ENCODE measurements at regions not wholly inside any gene's neighbourhood (a gene's known extent, or its start where the extent isn't known, plus 50 kb on each side); places are given as distances from the start of the nearest gene placed in this dataset.

DNA sequence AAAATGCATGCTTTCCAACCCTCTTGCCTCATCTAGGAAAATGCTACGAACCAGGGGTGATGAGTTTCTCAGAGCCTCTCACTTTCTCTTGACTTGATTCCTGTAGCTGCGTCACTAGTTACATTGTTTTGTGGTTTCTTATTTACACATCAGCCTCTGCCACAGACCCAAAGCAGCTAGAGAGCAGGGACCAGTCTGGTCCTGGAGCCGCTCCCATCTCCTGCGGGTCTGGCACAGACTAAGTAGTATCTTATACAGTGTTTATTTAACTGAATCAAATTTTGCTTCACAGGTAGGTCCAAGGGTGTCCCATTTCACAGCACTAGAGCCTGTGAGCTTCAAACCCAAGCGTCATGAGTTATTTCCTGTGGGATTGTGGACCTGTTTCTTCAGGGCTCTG is 310.5 kb downstream of the MYCN start:
- ATAC-seq = no peak
- TF ChIP-seq ZNF70 (CRISPR knock-in tag; IDR thresholded peaks at IDR 0.05) = no peak
- no peak for TF ChIP-seq ARNTL (CRISPR knock-in tag; IDR thresholded peaks at IDR 0.05; ENCODE audit: borderline replicate concordance, low read depth)
- TF ChIP-seq, protein P1, sequence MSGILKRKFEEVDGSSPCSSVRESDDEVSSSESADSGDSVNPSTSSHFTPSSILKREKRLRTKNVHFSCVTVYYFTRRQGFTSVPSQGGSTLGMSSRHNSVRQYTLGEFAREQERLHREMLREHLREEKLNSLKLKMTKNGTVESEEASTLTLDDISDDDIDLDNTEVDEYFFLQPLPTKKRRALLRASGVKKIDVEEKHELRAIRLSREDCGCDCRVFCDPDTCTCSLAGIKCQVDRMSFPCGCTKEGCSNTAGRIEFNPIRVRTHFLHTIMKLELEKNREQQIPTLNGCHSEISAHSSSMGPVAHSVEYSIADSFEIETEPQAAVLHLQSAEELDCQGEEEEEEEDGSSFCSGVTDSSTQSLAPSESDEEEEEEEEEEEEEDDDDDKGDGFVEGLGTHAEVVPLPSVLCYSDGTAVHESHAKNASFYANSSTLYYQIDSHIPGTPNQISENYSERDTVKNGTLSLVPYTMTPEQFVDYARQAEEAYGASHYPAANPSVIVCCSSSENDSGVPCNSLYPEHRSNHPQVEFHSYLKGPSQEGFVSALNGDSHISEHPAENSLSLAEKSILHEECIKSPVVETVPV (CRISPR knock-in tag; IDR thresholded peaks at IDR 0.05) = no peak

DNA sequence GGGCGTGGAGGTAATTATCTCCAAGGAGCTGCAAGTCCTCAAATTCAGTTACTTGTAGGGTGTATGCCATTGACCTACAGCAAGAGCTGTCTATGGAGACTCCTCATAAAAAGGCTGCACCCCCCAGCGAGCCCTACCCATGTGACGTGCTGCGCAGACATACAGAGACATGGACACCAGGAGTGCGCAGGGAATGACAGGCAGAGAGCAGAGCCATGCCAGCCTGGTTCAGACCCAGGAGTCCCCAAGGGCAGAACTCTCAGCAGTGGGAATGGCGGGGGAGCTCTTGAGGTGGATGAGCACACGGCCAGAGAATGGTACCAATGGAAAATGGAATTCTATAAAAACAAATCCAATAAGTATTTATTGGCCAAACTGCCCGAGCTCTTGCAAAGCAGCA is 310.1 kb downstream of the MYCN start:
- TF ChIP-seq, protein P2, sequence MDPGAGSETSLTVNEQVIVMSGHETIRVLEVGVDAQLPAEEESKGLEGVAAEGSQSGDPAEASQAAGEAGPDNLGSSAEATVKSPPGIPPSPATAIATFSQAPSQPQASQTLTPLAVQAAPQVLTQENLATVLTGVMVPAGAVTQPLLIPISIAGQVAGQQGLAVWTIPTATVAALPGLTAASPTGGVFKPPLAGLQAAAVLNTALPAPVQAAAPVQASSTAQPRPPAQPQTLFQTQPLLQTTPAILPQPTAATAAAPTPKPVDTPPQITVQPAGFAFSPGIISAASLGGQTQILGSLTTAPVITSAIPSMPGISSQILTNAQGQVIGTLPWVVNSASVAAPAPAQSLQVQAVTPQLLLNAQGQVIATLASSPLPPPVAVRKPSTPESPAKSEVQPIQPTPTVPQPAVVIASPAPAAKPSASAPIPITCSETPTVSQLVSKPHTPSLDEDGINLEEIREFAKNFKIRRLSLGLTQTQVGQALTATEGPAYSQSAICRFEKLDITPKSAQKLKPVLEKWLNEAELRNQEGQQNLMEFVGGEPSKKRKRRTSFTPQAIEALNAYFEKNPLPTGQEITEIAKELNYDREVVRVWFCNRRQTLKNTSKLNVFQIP (CRISPR knock-in tag; IDR thresholded peaks at IDR 0.05; ENCODE audit: borderline replicate concordance, low read depth) = no peak
- ATAC-seq = no peak

DNA sequence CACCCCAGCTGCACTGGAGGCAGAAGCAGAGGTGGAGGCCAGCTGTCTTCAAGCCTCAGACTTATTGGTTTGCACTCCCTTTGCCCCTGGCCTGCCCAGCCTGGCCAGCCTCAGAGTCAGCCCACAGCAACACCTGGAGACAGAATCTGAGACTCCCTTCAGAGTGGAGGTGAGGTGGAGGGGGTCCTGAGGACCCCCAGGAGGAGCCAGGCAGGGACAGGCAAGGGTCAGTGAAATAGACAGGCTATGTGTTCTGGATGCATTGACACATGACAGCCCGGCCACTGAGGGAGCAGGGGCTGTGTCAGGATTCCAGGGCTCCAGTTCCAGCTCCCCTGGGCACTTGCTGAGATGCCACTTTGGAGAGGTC is 309.7 kb downstream of the MYCN start:
- TF ChIP-seq ESRRG (CRISPR knock-in tag; IDR thresholded peaks at IDR 0.05) (no peak), ZFP3 (CRISPR knock-in tag; IDR thresholded peaks at IDR 0.05) (no peak), SNAI2 (CRISPR knock-in tag; IDR thresholded peaks at IDR 0.05) (no peak), ZFP30 (CRISPR knock-in tag; IDR thresholded peaks at IDR 0.05) (no peak), ARNTL (CRISPR knock-in tag; IDR thresholded peaks at IDR 0.05; ENCODE audit: borderline replicate concordance, low read depth) (no peak), GLIS3 (CRISPR knock-in tag; IDR thresholded peaks at IDR 0.05) (no peak), RARB (CRISPR knock-in tag; IDR thresholded peaks at IDR 0.05) (no peak), TOX (CRISPR knock-in tag; IDR thresholded peaks at IDR 0.05; ENCODE audit: borderline replicate concordance) (no peak), ZNF8 (CRISPR knock-in tag; IDR thresholded peaks at IDR 0.05) (no peak), ISL1 (CRISPR knock-in tag; IDR thresholded peaks at IDR 0.05) (no peak), ZNF565 (CRISPR knock-in tag; conservative IDR thresholded peaks at IDR 0.05; ENCODE audit: low read depth) (no peak), PPARA (CRISPR knock-in tag; IDR thresholded peaks at IDR 0.05; ENCODE audit: borderline replicate concordance) (no peak), CSDC2 (CRISPR knock-in tag; IDR thresholded peaks at IDR 0.05) (no peak)
- TF ChIP-seq, protein P3, sequence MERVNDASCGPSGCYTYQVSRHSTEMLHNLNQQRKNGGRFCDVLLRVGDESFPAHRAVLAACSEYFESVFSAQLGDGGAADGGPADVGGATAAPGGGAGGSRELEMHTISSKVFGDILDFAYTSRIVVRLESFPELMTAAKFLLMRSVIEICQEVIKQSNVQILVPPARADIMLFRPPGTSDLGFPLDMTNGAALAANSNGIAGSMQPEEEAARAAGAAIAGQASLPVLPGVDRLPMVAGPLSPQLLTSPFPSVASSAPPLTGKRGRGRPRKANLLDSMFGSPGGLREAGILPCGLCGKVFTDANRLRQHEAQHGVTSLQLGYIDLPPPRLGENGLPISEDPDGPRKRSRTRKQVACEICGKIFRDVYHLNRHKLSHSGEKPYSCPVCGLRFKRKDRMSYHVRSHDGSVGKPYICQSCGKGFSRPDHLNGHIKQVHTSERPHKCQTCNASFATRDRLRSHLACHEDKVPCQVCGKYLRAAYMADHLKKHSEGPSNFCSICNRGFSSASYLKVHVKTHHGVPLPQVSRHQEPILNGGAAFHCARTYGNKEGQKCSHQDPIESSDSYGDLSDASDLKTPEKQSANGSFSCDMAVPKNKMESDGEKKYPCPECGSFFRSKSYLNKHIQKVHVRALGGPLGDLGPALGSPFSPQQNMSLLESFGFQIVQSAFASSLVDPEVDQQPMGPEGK (CRISPR knock-in tag; IDR thresholded peaks at IDR 0.05; ENCODE audit: borderline replicate concordance) = no peak
- ATAC-seq = no peak

DNA sequence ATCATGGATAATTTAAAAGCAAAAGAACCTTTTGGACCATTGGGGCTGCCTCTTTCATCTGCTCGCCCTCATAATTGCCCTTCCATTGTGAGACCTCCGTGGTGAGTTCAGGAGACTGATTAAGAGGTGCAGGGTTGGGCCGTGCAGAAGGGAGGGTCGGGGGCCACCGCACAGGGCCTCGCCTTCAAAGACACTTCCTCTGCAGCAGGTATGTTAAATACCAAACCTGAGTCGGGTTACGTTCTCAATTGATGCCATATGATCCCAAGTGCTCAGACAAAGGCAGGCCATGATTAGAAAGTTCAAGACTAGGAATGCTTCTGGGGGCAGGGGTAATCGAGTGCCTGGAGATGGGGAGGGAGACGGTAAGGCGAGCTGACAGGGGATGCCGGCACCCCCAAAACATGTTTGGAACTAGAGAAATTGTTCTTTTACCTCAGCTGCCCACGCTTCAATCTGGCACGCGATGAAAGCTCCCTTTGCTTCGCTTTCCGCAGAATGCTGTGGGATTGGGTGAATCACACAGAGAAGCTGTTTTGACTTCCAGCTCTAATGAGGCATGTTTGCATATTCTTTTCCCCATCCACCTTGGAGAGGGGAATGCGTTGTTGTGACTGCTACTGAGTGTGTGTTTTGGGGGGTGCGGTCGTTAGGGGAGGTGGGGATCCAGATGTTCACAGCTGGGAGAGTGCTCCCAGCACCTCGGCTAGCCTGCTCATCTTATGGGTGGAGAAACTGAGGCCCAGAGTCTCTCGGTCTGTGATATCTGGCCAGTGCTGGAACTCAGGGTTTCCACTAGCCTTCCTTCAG is 309.1 kb downstream of the MYCN start:
- ATAC-seq = no peak
- TF ChIP-seq, protein P3 (CRISPR knock-in tag; IDR thresholded peaks at IDR 0.05; ENCODE audit: borderline replicate concordance) = no peak
- TF ChIP-seq GLIS3 (CRISPR knock-in tag; IDR thresholded peaks at IDR 0.05) (no peak), ZNF8 (CRISPR knock-in tag; IDR thresholded peaks at IDR 0.05) (no peak), BACH2 (CRISPR knock-in tag; IDR thresholded peaks at IDR 0.05; ENCODE audit: borderline replicate concordance) (no peak), ZC3H10 (CRISPR knock-in tag; IDR thresholded peaks at IDR 0.05) (no peak), RARB (CRISPR knock-in tag; IDR thresholded peaks at IDR 0.05) (no peak), ZNF565 (CRISPR knock-in tag; conservative IDR thresholded peaks at IDR 0.05; ENCODE audit: low read depth) (no peak), ARNTL (CRISPR knock-in tag; IDR thresholded peaks at IDR 0.05; ENCODE audit: borderline replicate concordance, low read depth) (no peak), ZFP30 (CRISPR knock-in tag; IDR thresholded peaks at IDR 0.05) (no peak), ZFP3 (CRISPR knock-in tag; IDR thresholded peaks at IDR 0.05) (no peak), TOX (CRISPR knock-in tag; IDR thresholded peaks at IDR 0.05; ENCODE audit: borderline replicate concordance) (no peak), SNAI2 (CRISPR knock-in tag; IDR thresholded peaks at IDR 0.05) (no peak), ISL1 (CRISPR knock-in tag; IDR thresholded peaks at IDR 0.05) (no peak), CSDC2 (CRISPR knock-in tag; IDR thresholded peaks at IDR 0.05) (no peak), TCF4 (CRISPR knock-in tag; IDR thresholded peaks at IDR 0.05; ENCODE audit: borderline replicate concordance) (no peak)
- TF ChIP-seq, protein P2 (CRISPR knock-in tag; IDR thresholded peaks at IDR 0.05; ENCODE audit: borderline replicate concordance, low read depth) = no peak
- TF ChIP-seq, protein P4, sequence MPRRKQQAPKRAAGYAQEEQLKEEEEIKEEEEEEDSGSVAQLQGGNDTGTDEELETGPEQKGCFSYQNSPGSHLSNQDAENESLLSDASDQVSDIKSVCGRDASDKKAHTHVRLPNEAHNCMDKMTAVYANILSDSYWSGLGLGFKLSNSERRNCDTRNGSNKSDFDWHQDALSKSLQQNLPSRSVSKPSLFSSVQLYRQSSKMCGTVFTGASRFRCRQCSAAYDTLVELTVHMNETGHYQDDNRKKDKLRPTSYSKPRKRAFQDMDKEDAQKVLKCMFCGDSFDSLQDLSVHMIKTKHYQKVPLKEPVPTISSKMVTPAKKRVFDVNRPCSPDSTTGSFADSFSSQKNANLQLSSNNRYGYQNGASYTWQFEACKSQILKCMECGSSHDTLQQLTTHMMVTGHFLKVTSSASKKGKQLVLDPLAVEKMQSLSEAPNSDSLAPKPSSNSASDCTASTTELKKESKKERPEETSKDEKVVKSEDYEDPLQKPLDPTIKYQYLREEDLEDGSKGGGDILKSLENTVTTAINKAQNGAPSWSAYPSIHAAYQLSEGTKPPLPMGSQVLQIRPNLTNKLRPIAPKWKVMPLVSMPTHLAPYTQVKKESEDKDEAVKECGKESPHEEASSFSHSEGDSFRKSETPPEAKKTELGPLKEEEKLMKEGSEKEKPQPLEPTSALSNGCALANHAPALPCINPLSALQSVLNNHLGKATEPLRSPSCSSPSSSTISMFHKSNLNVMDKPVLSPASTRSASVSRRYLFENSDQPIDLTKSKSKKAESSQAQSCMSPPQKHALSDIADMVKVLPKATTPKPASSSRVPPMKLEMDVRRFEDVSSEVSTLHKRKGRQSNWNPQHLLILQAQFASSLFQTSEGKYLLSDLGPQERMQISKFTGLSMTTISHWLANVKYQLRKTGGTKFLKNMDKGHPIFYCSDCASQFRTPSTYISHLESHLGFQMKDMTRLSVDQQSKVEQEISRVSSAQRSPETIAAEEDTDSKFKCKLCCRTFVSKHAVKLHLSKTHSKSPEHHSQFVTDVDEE (CRISPR knock-in tag; IDR thresholded peaks at IDR 0.05) = no peak
- TF ChIP-seq, protein P5, sequence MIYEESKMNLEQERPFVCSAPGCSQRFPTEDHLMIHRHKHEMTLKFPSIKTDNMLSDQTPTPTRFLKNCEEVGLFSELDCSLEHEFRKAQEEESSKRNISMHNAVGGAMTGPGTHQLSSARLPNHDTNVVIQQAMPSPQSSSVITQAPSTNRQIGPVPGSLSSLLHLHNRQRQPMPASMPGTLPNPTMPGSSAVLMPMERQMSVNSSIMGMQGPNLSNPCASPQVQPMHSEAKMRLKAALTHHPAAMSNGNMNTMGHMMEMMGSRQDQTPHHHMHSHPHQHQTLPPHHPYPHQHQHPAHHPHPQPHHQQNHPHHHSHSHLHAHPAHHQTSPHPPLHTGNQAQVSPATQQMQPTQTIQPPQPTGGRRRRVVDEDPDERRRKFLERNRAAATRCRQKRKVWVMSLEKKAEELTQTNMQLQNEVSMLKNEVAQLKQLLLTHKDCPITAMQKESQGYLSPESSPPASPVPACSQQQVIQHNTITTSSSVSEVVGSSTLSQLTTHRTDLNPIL (CRISPR knock-in tag; IDR thresholded peaks at IDR 0.05; ENCODE audit: low read depth) = no peak
